ENCODE measurements at regions not wholly inside any gene's neighbourhood (a gene's known extent, or its start where the extent isn't known, plus 50 kb on each side); places are given as distances from the start of the nearest gene placed in this dataset.

- H3K9me3 ChIP-seq, result no peaks in the 10 kb centered on the region
- no peak for ATAC-seq (replicated peaks in 1 of 4)
- Mint-ChIP-seq H3K9me3 (peaks cover 0 to 7% (median 0%) of the 10 kb centered on the region in 3 donors), H3K4me3 (no peak overlapping the region), H3K36me3 (no peaks in the 10 kb centered on the region), H3K27me3 (peaks cover 1 to 2% of the 10 kb centered on the region in 2 donors), H3K27ac (no peak overlapping the region), H3K4me1 (no peaks in the 10 kb centered on the region)
- H3K27me3 ChIP-seq (replicated peaks in 1 of 2; ENCODE audit: control insufficient read depth in 2 of 2, extremely low read depth in 1 of 2, insufficient read depth in 2 of 2, low read length in 1 of 2), result no peaks in the 10 kb centered on the region
- POLR2A ChIA-PET, result no interaction called here
- no peaks in the 10 kb centered on the region for H3K36me3 ChIP-seq (ENCODE audit: control insufficient read depth in 2 of 2, extremely low read depth in 1 of 2, insufficient read depth in 1 of 2, low read length in 1 of 2)
- H3K4me3 ChIP-seq (ENCODE audit: control insufficient read depth in 1 of 2, extremely low read depth in 1 of 2, low read length in 1 of 2), result no peak overlapping the region
- CTCF ChIA-PET, result no interaction called here
- no peak for DNase-seq
- WGBS (ENCODE audit: insufficient coverage), result 89% methylated on average over 2 of the region's 6 CpGs
- H3K4me1 ChIP-seq (ENCODE audit: control insufficient read depth in 1 of 2, extremely low read depth in 1 of 2, insufficient read depth in 2 of 2, low read length in 2 of 2), result no peaks in the 10 kb centered on the region
- H3K27ac ChIP-seq (ENCODE audit: low read length), result no peak overlapping the region
Measured at GRCh38 chr9:14442956-14443355, 129.0 kb upstream of the NFIB start.

GRCh38 chr9:14441976-14442651 lies 128.2 kb upstream of the NFIB start:
- Mint-ChIP-seq H3K9me3 (peaks cover 0 to 7% (median 0%) of the 10 kb centered on the region in 3 donors), H3K4me3 (no peak overlapping the region), H3K36me3 (no peaks in the 10 kb centered on the region), H3K4me1 (no peaks in the 10 kb centered on the region), H3K27ac (no peak overlapping the region), H3K27me3 (peaks cover 4 to 9% of the 10 kb centered on the region in 2 donors)
- Histone ChIP-seq H3K4me3 (ENCODE audit: control insufficient read depth in 1 of 2, extremely low read depth in 1 of 2, low read length in 1 of 2) (no peak overlapping the region), H3K27ac (ENCODE audit: low read length) (no peak overlapping the region), H3K27me3 (replicated peaks in 1 of 2; ENCODE audit: control insufficient read depth in 2 of 2, extremely low read depth in 1 of 2, insufficient read depth in 2 of 2, low read length in 1 of 2) (peaks cover 0 to 5% of the 10 kb centered on the region in 2 experiments), H3K4me1 (ENCODE audit: control insufficient read depth in 1 of 2, extremely low read depth in 1 of 2, insufficient read depth in 2 of 2, low read length in 2 of 2) (no peaks in the 10 kb centered on the region), H3K9me3 (no peaks in the 10 kb centered on the region), H3K36me3 (ENCODE audit: control insufficient read depth in 2 of 2, extremely low read depth in 1 of 2, insufficient read depth in 1 of 2, low read length in 1 of 2) (no peaks in the 10 kb centered on the region)
- POLR2A ChIA-PET, result no interaction called here
- WGBS (ENCODE audit: insufficient coverage), result 82% methylated on average over 8 of the region's 10 CpGs
- ATAC-seq (replicated peaks in 1 of 4) (no peak), DNase-seq (no peak)
- CTCF ChIA-PET, result no interaction called here

- Mint-ChIP-seq H3K27ac (no peak overlapping the region), H3K4me3 (no peak overlapping the region), H3K9me3 (peaks cover 0 to 7% (median 0%) of the 10 kb centered on the region in 3 donors), H3K36me3 (no peaks in the 10 kb centered on the region), H3K4me1 (no peaks in the 10 kb centered on the region), H3K27me3 (peaks cover 2 to 17% of the 10 kb centered on the region in 2 donors)
- Histone ChIP-seq H3K27me3 (replicated peaks in 1 of 2; ENCODE audit: control insufficient read depth in 2 of 2, extremely low read depth in 1 of 2, insufficient read depth in 2 of 2, low read length in 1 of 2) (peaks cover 0 to 5% of the 10 kb centered on the region in 2 experiments), H3K9me3 (no peaks in the 10 kb centered on the region), H3K4me1 (ENCODE audit: control insufficient read depth in 1 of 2, extremely low read depth in 1 of 2, insufficient read depth in 2 of 2, low read length in 2 of 2) (no peaks in the 10 kb centered on the region), H3K36me3 (ENCODE audit: control insufficient read depth in 2 of 2, extremely low read depth in 1 of 2, insufficient read depth in 1 of 2, low read length in 1 of 2) (no peaks in the 10 kb centered on the region), H3K27ac (ENCODE audit: low read length) (no peak overlapping the region), H3K4me3 (ENCODE audit: control insufficient read depth in 1 of 2, extremely low read depth in 1 of 2, low read length in 1 of 2) (no peak overlapping the region)
- ATAC-seq (replicated peaks in 1 of 4), result no peak
- ChIA-PET CTCF (interaction anchor here in 1 of 2 donors (0.6 kb wide), 1 partner anchor 1497 kb away, joined by 5 read pairs; no protein-coding TSS in a partner anchor), POLR2A (interaction anchor here in 1 of 2 donors (0.6 kb wide), 1 partner anchor 1346 kb away, joined by 7 read pairs; no protein-coding TSS in a partner anchor)
- no peak for DNase-seq
- 83% methylated on average over 1 of the region's 8 CpGs for WGBS (ENCODE audit: insufficient coverage)
Measured at GRCh38 chr9:14441115-14441514, 127.2 kb upstream of the NFIB start.

DNA sequence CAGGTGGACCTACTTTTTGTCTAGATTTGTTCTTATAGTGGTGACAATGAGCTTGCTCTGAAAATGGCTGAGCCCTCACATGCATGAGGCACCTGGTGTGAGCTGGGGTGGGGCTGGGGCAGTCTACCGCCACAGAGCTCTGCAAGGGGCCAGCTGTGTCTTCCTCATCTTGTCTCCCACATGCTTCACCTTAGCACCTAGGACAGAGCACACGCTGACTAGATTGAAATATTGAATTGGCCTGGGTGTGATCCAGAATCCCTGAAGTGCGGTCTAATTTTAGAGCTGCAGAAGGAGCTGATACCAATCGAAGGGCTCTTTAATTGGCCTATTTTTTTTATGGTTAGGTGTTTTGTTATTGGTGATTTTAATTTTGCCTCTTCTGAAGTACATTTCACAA lies 126.1 kb upstream of the NFIB start:
- ATAC-seq (replicated peaks in 1 of 4) (no peak), DNase-seq (no peak)
- no peak overlapping the region for H3K4me3 ChIP-seq (ENCODE audit: control insufficient read depth in 1 of 2, extremely low read depth in 1 of 2, low read length in 1 of 2)
- Mint-ChIP-seq H3K27me3 (peaks cover 8 to 23% of the 10 kb centered on the region in 2 donors), H3K27ac (no peak overlapping the region), H3K9me3 (peaks cover 0 to 7% (median 0%) of the 10 kb centered on the region in 3 donors), H3K4me3 (no peak overlapping the region), H3K4me1 (no peaks in the 10 kb centered on the region), H3K36me3 (no peaks in the 10 kb centered on the region)
- ChIA-PET POLR2A (no interaction called here), CTCF (no interaction called here)
- no peaks in the 10 kb centered on the region for H3K9me3 ChIP-seq
- H3K36me3 ChIP-seq (ENCODE audit: control insufficient read depth in 2 of 2, extremely low read depth in 1 of 2, insufficient read depth in 1 of 2, low read length in 1 of 2), result no peaks in the 10 kb centered on the region
- no peak overlapping the region for H3K27ac ChIP-seq (ENCODE audit: low read length)
- no peaks in the 10 kb centered on the region for H3K4me1 ChIP-seq (ENCODE audit: control insufficient read depth in 1 of 2, extremely low read depth in 1 of 2, insufficient read depth in 2 of 2, low read length in 2 of 2)
- peaks cover 0 to 5% of the 10 kb centered on the region in 2 experiments for H3K27me3 ChIP-seq (replicated peaks in 1 of 2; ENCODE audit: control insufficient read depth in 2 of 2, extremely low read depth in 1 of 2, insufficient read depth in 2 of 2, low read length in 1 of 2)
- WGBS (ENCODE audit: insufficient coverage), result 100% methylated on average over 1 of the region's 4 CpGs

GRCh38 chr9:14439555-14439954 lies 125.6 kb upstream of the NFIB start:
- 58% methylated on average over 1 of the region's 6 CpGs for WGBS (ENCODE audit: insufficient coverage)
- H3K27me3 ChIP-seq (replicated peaks in 1 of 2; ENCODE audit: control insufficient read depth in 2 of 2, extremely low read depth in 1 of 2, insufficient read depth in 2 of 2, low read length in 1 of 2), result peaks cover 0 to 5% of the 10 kb centered on the region in 2 experiments
- no peaks in the 10 kb centered on the region for H3K36me3 ChIP-seq (ENCODE audit: control insufficient read depth in 2 of 2, extremely low read depth in 1 of 2, insufficient read depth in 1 of 2, low read length in 1 of 2)
- no peak overlapping the region for H3K27ac ChIP-seq (ENCODE audit: low read length)
- ATAC-seq (replicated peaks in 1 of 4), result no peak
- ChIA-PET CTCF (no interaction called here), POLR2A (no interaction called here)
- Mint-ChIP-seq H3K27me3 (peaks cover 11 to 26% of the 10 kb centered on the region in 2 donors), H3K27ac (no peak overlapping the region), H3K4me1 (no peaks in the 10 kb centered on the region), H3K4me3 (no peak overlapping the region), H3K36me3 (no peaks in the 10 kb centered on the region), H3K9me3 (peaks cover 0 to 7% (median 0%) of the 10 kb centered on the region in 3 donors)
- no peak for DNase-seq
- no peaks in the 10 kb centered on the region for H3K4me1 ChIP-seq (ENCODE audit: control insufficient read depth in 1 of 2, extremely low read depth in 1 of 2, insufficient read depth in 2 of 2, low read length in 2 of 2)
- H3K9me3 ChIP-seq, result no peaks in the 10 kb centered on the region
- H3K4me3 ChIP-seq (ENCODE audit: control insufficient read depth in 1 of 2, extremely low read depth in 1 of 2, low read length in 1 of 2), result no peak overlapping the region

GRCh38 chr9:14438232-14439021 lies 124.5 kb upstream of the NFIB start:
- ChIA-PET CTCF (no interaction called here), POLR2A (interaction anchor here in 1 of 2 donors (0.7 kb wide), 1 partner anchor 11 kb away, joined by 3 read pairs; no protein-coding TSS in a partner anchor)
- H3K27me3 Mint-ChIP-seq, result peaks cover 15 to 29% of the 10 kb centered on the region in 2 donors
- H3K27me3 ChIP-seq (replicated peaks in 1 of 2; ENCODE audit: control insufficient read depth in 2 of 2, extremely low read depth in 1 of 2, insufficient read depth in 2 of 2, low read length in 1 of 2), result peaks cover 0 to 5% of the 10 kb centered on the region in 2 experiments
- no peak for ATAC-seq (replicated peaks in 1 of 4)
- peaks cover 0 to 4% (median 2%) of the 10 kb centered on the region in 3 donors for H3K4me1 Mint-ChIP-seq
- no peak for DNase-seq
- 77% methylated on average over 10 of the region's 17 CpGs for WGBS (ENCODE audit: insufficient coverage)
- no peaks in the 10 kb centered on the region for H3K36me3 ChIP-seq (ENCODE audit: control insufficient read depth in 2 of 2, extremely low read depth in 1 of 2, insufficient read depth in 1 of 2, low read length in 1 of 2)
- H3K36me3 Mint-ChIP-seq, result no peaks in the 10 kb centered on the region
- H3K27ac Mint-ChIP-seq, result no peak overlapping the region
- H3K27ac ChIP-seq (ENCODE audit: low read length), result no peak overlapping the region
- no peak overlapping the region for H3K4me3 ChIP-seq (ENCODE audit: control insufficient read depth in 1 of 2, extremely low read depth in 1 of 2, low read length in 1 of 2)
- peaks cover 0 to 4% (median 0%) of the 10 kb centered on the region in 3 donors for H3K9me3 Mint-ChIP-seq
- H3K4me1 ChIP-seq (ENCODE audit: control insufficient read depth in 1 of 2, extremely low read depth in 1 of 2, insufficient read depth in 2 of 2, low read length in 2 of 2), result no peaks in the 10 kb centered on the region
- H3K4me3 Mint-ChIP-seq, result no peak overlapping the region
- no peaks in the 10 kb centered on the region for H3K9me3 ChIP-seq
